ENCODE measurements at regions not wholly inside any gene's neighbourhood (a gene's known extent, or its start where the extent isn't known, plus 50 kb on each side); places are given as distances from the start of the nearest gene placed in this dataset.
"Not testable (repeated sequence)": the region's sequence is repeated elsewhere in the genome, so short reads cannot be mapped to it uniquely, and the experiment has no call there.

GRCh38 chr1:67916140-67916886, 83.0 kb upstream of the GNG12 start:
- no peak for DNase-seq
- intact Hi-C loops (cut with DNase I): no loop called here
- no peak for ATAC-seq (ENCODE audit: poor library complexity)

GRCh38 chr1:67909776-67910175, 76.5 kb upstream of the GNG12 start:
- no peak for ATAC-seq (ENCODE audit: poor library complexity)

GRCh38 chr1:67908250-67908936, 75.1 kb upstream of the GNG12 start:
- no peak for DNase-seq
- no peak for ATAC-seq (ENCODE audit: poor library complexity)
- intact Hi-C loops (cut with DNase I): no loop called here

More at GRCh38 chr1:67909776-67910175, 76.5 kb upstream of the GNG12 start:
- intact Hi-C loops (cut with DNase I): no loop called here
- DNase-seq: no peak

- intact Hi-C loops (cut with DNase I); DNase-seq; ATAC-seq (ENCODE audit: poor library complexity): not testable (repeated sequence)
These were observed 74.2 kb upstream of the GNG12 start for GRCh38 chr1:67907467-67907866.

GRCh38 chr1:67906015-67906414, 72.7 kb upstream of the GNG12 start:
- DNase-seq; ATAC-seq (ENCODE audit: poor library complexity); intact Hi-C loops (cut with DNase I): not testable (repeated sequence)

GRCh38 chr1:67902546-67903223, 69.4 kb upstream of the GNG12 start:
- intact Hi-C loops (cut with DNase I); ATAC-seq (ENCODE audit: poor library complexity); DNase-seq: not testable (repeated sequence)

GRCh38 chr1:67898033-67898726, 64.9 kb upstream of the GNG12 start:
- no peak for ATAC-seq (ENCODE audit: poor library complexity)
- intact Hi-C loops (cut with DNase I): no loop called here
- no peak for DNase-seq

GRCh38 chr1:67897270-67897949, 64.1 kb upstream of the GNG12 start:
- no peak for DNase-seq
- no peak for ATAC-seq (ENCODE audit: poor library complexity)
- intact Hi-C loops (cut with DNase I): no loop called here

- no peak for DNase-seq
- intact Hi-C loops (cut with DNase I): no loop called here
- no peak for ATAC-seq (ENCODE audit: poor library complexity)
These were observed 63.6 kb upstream of the GNG12 start for GRCh38 chr1:67896826-67897225.

GRCh38 chr1:67894981-67895735, 61.9 kb upstream of the GNG12 start:
- no peak for ATAC-seq (ENCODE audit: poor library complexity)
- intact Hi-C loops (cut with DNase I): no loop called here
- no peak for DNase-seq

- intact Hi-C loops (cut with DNase I): no loop called here
- ATAC-seq (ENCODE audit: poor library complexity): no peak
- DNase-seq: no peak
These were observed 59.8 kb upstream of the GNG12 start for GRCh38 chr1:67893126-67893495.

- intact Hi-C loops (cut with DNase I): no loop called here
- ATAC-seq (ENCODE audit: poor library complexity) (no peak), DNase-seq (no peak)
These were observed 59.3 kb upstream of the GNG12 start for GRCh38 chr1:67892476-67893125.

GRCh38 chr1:67890857-67891256, 57.6 kb upstream of the GNG12 start:
- intact Hi-C loops (cut with DNase I): no loop called here
- ATAC-seq (ENCODE audit: poor library complexity): no peak
- no peak for DNase-seq

GRCh38 chr1:67889953-67890567, 56.8 kb upstream of the GNG12 start:
- no peak for ATAC-seq (ENCODE audit: poor library complexity)
- DNase-seq: no peak
- intact Hi-C loops (cut with DNase I): no loop called here

GRCh38 chr1:67889466-67889865, 56.2 kb upstream of the GNG12 start:
- DNase-seq (no peak), ATAC-seq (ENCODE audit: poor library complexity) (no peak)
- intact Hi-C loops (cut with DNase I): no loop called here

- ATAC-seq (ENCODE audit: poor library complexity) (no peak), DNase-seq (no peak)
- intact Hi-C loops (cut with DNase I): no loop called here
These were observed 55.2 kb upstream of the GNG12 start for GRCh38 chr1:67888216-67889106.

Measured in Right ventricle myocardium superior (tissue), 1 donor.